ENCODE measurements at regions not wholly inside any gene's neighbourhood (a gene's known extent, or its start where the extent isn't known, plus 50 kb on each side); places are given as distances from the start of the nearest gene placed in this dataset.

- Histone ChIP-seq H3K4me1 (ENCODE audit: low read length) (peaks cover 4% of the 10 kb centered on the region; the same call in 1 of the 2 replicates), H3K9ac (ENCODE audit: low read length) (no peak overlapping the region), H3K36me3 (replicated peaks; ENCODE audit: low read depth, low read length) (no peaks in the 10 kb centered on the region), H3K79me2 (ENCODE audit: low read length) (no peaks in the 10 kb centered on the region), H3K9me3 (ENCODE audit: insufficient read depth, low read length) (no peaks in the 10 kb centered on the region), H3K27me3 (ENCODE audit: low read depth, low read length) (no peaks in the 10 kb centered on the region), H3K27ac (ENCODE audit: low read length) (no peak overlapping the region), H4K20me1 (ENCODE audit: insufficient read depth, low read length) (no peaks in the 10 kb centered on the region), H3K4me2 (ENCODE audit: low read length) (no peak overlapping the region), H3K4me3 (ENCODE audit: low read length) (no peak overlapping the region), H2AFZ (ENCODE audit: low read depth, low read length) (no peak overlapping the region)
- TF ChIP-seq CTCF (IDR thresholded peaks at IDR 0.05; ENCODE audit: low read depth, low read length) (no peak), EZH2phosphoT487 (IDR thresholded peaks at IDR 0.05; ENCODE audit: low read depth) (no peak)
Measured at GRCh38 chr4:176927664-176928063, 134.9 kb upstream of the VEGFC start.

DNA sequence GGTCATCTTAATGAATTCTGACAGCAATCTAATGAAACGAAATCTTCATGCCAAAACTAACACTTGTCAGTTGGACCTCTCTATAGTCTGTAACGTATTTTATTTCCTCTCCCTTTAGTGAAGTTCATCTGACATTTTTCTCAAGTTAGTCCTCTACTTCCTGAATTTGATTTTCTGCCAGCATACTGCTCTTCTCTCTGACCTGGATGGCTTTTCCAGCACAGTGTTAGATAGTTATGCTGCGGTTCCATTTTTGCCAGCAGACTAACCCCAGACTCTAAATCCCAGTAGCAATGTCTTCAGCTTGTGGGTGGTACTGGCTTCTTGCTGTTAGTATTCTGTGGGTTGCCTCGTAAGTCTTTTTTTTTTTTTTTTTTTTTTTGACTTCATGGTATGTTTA is 146.7 kb upstream of the VEGFC start:
- TF ChIP-seq CTCF (IDR thresholded peaks at IDR 0.05; ENCODE audit: low read depth, low read length) = no peak
- no peak for TF ChIP-seq EZH2phosphoT487 (IDR thresholded peaks at IDR 0.05; ENCODE audit: low read depth)
- H3K27me3 ChIP-seq (ENCODE audit: low read depth, low read length) = no peaks in the 10 kb centered on the region

GRCh38 chr4:176945334-176945733 is 152.6 kb upstream of the VEGFC start:
- Histone ChIP-seq H3K36me3 (replicated peaks; ENCODE audit: low read depth, low read length) (no peaks in the 10 kb centered on the region), H4K20me1 (ENCODE audit: insufficient read depth, low read length) (no peaks in the 10 kb centered on the region), H3K9ac (ENCODE audit: low read length) (no peak overlapping the region), H3K27me3 (ENCODE audit: low read depth, low read length) (no peaks in the 10 kb centered on the region), H3K4me3 (ENCODE audit: low read length) (no peak overlapping the region), H3K4me1 (ENCODE audit: low read length) (no peaks in the 10 kb centered on the region), H3K79me2 (ENCODE audit: low read length) (no peaks in the 10 kb centered on the region), H2AFZ (ENCODE audit: low read depth, low read length) (no peak overlapping the region), H3K27ac (ENCODE audit: low read length) (no peak overlapping the region), H3K4me2 (ENCODE audit: low read length) (no peak overlapping the region), H3K9me3 (ENCODE audit: insufficient read depth, low read length) (no peaks in the 10 kb centered on the region)
- TF ChIP-seq CTCF (IDR thresholded peaks at IDR 0.05; ENCODE audit: low read depth, low read length) (no peak), EZH2phosphoT487 (IDR thresholded peaks at IDR 0.05; ENCODE audit: low read depth) (no peak)

More for the DNA sequence above, 146.7 kb upstream of the VEGFC start:
- H3K9me3 ChIP-seq (ENCODE audit: insufficient read depth, low read length) = no peaks in the 10 kb centered on the region
- H3K4me2 ChIP-seq (ENCODE audit: low read length) = no peak overlapping the region
- H2AFZ ChIP-seq (ENCODE audit: low read depth, low read length) = no peak overlapping the region
- no peaks in the 10 kb centered on the region for H3K36me3 ChIP-seq (replicated peaks; ENCODE audit: low read depth, low read length)
- H3K79me2 ChIP-seq (ENCODE audit: low read length) = no peaks in the 10 kb centered on the region
- no peaks in the 10 kb centered on the region for H4K20me1 ChIP-seq (ENCODE audit: insufficient read depth, low read length)
- H3K9ac ChIP-seq (ENCODE audit: low read length) = no peak overlapping the region
- no peak overlapping the region for H3K4me3 ChIP-seq (ENCODE audit: low read length)
- H3K27ac ChIP-seq (ENCODE audit: low read length) = no peak overlapping the region
- no peaks in the 10 kb centered on the region for H3K4me1 ChIP-seq (ENCODE audit: low read length)

DNA sequence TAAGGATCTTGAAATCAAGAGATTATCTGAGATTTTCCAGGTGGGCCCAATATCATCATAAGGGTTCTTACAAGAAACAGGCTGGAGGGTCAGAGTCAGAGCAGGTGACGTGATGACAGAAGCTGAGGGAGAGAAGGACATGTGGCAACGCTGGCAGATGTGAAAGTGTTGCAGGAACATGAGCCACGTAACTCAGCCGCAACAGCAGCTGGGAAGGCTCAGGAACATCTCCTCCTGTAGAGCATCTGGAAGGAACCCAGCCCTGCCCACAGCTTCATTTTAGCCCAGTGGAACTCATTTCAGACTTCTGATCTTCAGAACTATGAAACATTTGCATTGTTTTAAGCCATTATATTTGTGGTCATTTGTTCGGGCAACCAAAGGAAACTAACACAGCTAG is 156.3 kb upstream of the VEGFC start:
- no peaks in the 10 kb centered on the region for H3K27me3 ChIP-seq (ENCODE audit: low read depth, low read length)
- no peaks in the 10 kb centered on the region for H3K9me3 ChIP-seq (ENCODE audit: insufficient read depth, low read length)
- no peaks in the 10 kb centered on the region for H4K20me1 ChIP-seq (ENCODE audit: insufficient read depth, low read length)
- no peak overlapping the region for H2AFZ ChIP-seq (ENCODE audit: low read depth, low read length)
- no peaks in the 10 kb centered on the region for H3K4me1 ChIP-seq (ENCODE audit: low read length)
- H3K4me3 ChIP-seq (ENCODE audit: low read length) = no peak overlapping the region
- TF ChIP-seq EZH2phosphoT487 (IDR thresholded peaks at IDR 0.05; ENCODE audit: low read depth) (no peak), CTCF (IDR thresholded peaks at IDR 0.05; ENCODE audit: low read depth, low read length) (no peak)
- no peaks in the 10 kb centered on the region for H3K36me3 ChIP-seq (replicated peaks; ENCODE audit: low read depth, low read length)
- no peak overlapping the region for H3K4me2 ChIP-seq (ENCODE audit: low read length)
- H3K79me2 ChIP-seq (ENCODE audit: low read length) = no peaks in the 10 kb centered on the region
- H3K27ac ChIP-seq (ENCODE audit: low read length) = no peak overlapping the region
- no peak overlapping the region for H3K9ac ChIP-seq (ENCODE audit: low read length)
